ENCODE measurements at regions not wholly inside any gene's neighbourhood (a gene's known extent, or its start where the extent isn't known, plus 50 kb on each side); places are given as distances from the start of the nearest gene placed in this dataset.
A peak's percentile ranks its signal among the peaks of the same experiment; 100 is the strongest.

DNA sequence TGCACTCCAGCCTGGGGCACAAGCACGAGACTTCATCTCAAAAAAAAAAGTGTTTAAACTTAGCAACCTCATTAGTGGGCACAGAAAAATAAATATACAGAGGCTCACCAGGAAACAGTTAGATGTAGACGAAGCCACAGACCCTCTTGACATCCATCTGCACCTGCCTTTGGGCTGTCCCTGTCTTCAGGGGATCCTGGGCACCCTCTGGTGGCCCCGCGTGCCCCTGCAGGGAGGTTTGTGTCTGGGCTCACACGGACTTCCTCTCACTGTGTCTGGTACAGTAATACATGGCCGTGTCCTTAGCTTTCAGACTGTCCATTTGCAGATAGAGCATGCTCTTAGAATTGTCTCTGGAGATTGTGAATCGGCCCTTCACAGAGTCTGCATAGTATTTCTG, 916.5 kb downstream of the TMEM121 start:
- H3K4me1 ChIP-seq (ENCODE audit: control insufficient read depth, low read length), result no peaks in the 10 kb centered on the region
- no peaks in the 10 kb centered on the region for H3K9me3 ChIP-seq (ENCODE audit: control insufficient read depth, insufficient read depth, low read length)
- no peaks in the 10 kb centered on the region for H3F3A ChIP-seq (ENCODE audit: control insufficient read depth, insufficient read depth)
- TF ChIP-seq, protein P1, sequence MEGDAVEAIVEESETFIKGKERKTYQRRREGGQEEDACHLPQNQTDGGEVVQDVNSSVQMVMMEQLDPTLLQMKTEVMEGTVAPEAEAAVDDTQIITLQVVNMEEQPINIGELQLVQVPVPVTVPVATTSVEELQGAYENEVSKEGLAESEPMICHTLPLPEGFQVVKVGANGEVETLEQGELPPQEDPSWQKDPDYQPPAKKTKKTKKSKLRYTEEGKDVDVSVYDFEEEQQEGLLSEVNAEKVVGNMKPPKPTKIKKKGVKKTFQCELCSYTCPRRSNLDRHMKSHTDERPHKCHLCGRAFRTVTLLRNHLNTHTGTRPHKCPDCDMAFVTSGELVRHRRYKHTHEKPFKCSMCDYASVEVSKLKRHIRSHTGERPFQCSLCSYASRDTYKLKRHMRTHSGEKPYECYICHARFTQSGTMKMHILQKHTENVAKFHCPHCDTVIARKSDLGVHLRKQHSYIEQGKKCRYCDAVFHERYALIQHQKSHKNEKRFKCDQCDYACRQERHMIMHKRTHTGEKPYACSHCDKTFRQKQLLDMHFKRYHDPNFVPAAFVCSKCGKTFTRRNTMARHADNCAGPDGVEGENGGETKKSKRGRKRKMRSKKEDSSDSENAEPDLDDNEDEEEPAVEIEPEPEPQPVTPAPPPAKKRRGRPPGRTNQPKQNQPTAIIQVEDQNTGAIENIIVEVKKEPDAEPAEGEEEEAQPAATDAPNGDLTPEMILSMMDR (IDR thresholded peaks at IDR 0.05; ENCODE audit: low read depth, low read length, poor library complexity, severe bottlenecking), result peak; percentile 68
- no peak for TF ChIP-seq EZH2phosphoT487 (IDR thresholded peaks at IDR 0.05; ENCODE audit: borderline replicate concordance, low read length)
- H3K27ac ChIP-seq (ENCODE audit: low read depth, low read length), result no peak overlapping the region
- no peaks in the 10 kb centered on the region for H3K9me2 ChIP-seq (replicated peaks; ENCODE audit: control insufficient read depth, low read length)
- H4K20me1 ChIP-seq (ENCODE audit: control insufficient read depth, insufficient read depth, low read depth, low read length), result no peaks in the 10 kb centered on the region
- H3K79me2 ChIP-seq (ENCODE audit: control insufficient read depth, low read length), result no peaks in the 10 kb centered on the region
- H3K4me2 ChIP-seq (ENCODE audit: low read length), result no peak overlapping the region
- 0 out of 2 replicates have a peak, but pooled peaks cover 2% of the 10 kb centered on the region for H3K27me3 ChIP-seq (ENCODE audit: control insufficient read depth, low read length)
- H3K36me3 ChIP-seq (ENCODE audit: control insufficient read depth, low read length), result no peaks in the 10 kb centered on the region
- H3K4me3 ChIP-seq (ENCODE audit: low read length), result no peak overlapping the region

DNA sequence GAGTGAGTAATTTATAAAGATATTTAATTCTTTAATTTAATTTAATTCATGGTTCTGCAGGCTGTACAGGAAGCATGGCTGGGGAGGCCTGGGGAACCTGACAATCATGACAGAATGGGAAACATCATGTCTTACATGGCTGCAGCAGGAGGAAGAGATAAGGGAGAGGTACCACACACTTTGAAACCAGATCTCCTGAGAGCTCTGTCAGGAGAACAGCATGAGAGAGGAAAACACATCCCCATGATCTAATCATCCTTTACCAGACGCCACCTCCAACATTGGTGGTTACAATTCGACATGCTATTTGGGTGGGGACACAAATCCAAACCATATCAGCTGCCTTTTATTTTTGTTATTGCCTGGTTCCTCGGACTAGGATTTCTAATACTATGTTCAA, 928.6 kb downstream of the TMEM121 start:
- no peaks in the 10 kb centered on the region for H4K20me1 ChIP-seq (ENCODE audit: control insufficient read depth, insufficient read depth, low read depth, low read length)
- H3K27me3 ChIP-seq (ENCODE audit: control insufficient read depth, low read length), result peaks cover 13% of the 10 kb centered on the region; the same call in 1 of the 2 replicates
- no peaks in the 10 kb centered on the region for H3K79me2 ChIP-seq (ENCODE audit: control insufficient read depth, low read length)
- no peak overlapping the region for H3K4me3 ChIP-seq (ENCODE audit: low read length)
- H3K9me2 ChIP-seq (replicated peaks; ENCODE audit: control insufficient read depth, low read length), result no peaks in the 10 kb centered on the region
- no peaks in the 10 kb centered on the region for H3K9me3 ChIP-seq (ENCODE audit: control insufficient read depth, insufficient read depth, low read length)
- no peaks in the 10 kb centered on the region for H3K4me1 ChIP-seq (ENCODE audit: control insufficient read depth, low read length)
- no peak overlapping the region for H3K27ac ChIP-seq (ENCODE audit: low read depth, low read length)
- H3K36me3 ChIP-seq (ENCODE audit: control insufficient read depth, low read length), result no peaks in the 10 kb centered on the region
- TF ChIP-seq EZH2phosphoT487 (IDR thresholded peaks at IDR 0.05; ENCODE audit: borderline replicate concordance, low read length), result no peak
- TF ChIP-seq, protein P1 (IDR thresholded peaks at IDR 0.05; ENCODE audit: low read depth, low read length, poor library complexity, severe bottlenecking), result no peak
- H3F3A ChIP-seq (ENCODE audit: control insufficient read depth, insufficient read depth), result no peaks in the 10 kb centered on the region
- H3K4me2 ChIP-seq (ENCODE audit: low read length), result no peak overlapping the region

DNA sequence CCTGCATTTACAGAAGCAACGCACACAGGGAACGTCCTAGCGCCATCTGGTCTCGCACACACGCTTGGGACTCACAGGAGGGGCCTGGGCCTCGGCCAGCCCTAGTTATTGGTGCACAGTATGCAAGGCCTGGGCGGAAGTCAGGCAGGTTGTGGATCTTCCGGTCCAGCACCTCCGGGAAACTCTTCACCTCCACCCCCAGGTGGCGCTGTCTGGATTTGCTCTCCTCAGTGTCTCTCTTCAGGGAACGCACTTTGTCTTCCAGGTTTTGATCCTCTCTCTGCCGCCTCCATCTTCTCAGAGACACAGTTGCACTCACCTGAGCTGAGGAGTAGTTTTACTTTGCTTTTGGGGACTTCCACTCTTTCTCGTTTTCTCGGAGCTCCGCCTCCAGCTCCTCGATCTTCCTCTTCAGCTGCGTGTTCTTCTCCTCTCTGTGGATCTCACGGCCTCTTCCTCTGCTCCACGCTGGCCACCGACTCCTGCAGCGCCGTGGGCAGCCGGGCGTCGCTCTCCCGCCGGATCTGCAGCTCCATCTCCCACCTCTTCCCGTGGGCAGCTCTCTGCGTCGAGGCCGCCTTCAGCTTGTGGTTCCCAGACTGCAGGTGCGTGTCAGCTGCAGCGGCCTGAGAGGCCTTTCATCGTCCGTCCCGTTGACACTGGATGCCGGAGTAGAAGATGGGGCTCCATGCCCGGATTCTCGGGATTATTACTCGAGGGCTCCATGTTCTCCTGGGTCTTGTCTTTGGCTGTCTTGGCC, 933.8 kb downstream of the TMEM121 start:
- TF ChIP-seq, protein P1 (IDR thresholded peaks at IDR 0.05; ENCODE audit: low read depth, low read length, poor library complexity, severe bottlenecking), result peak; percentile 75
- TF ChIP-seq EZH2phosphoT487 (IDR thresholded peaks at IDR 0.05; ENCODE audit: borderline replicate concordance, low read length), result no peak
- Histone ChIP-seq H4K20me1 (ENCODE audit: control insufficient read depth, insufficient read depth, low read depth, low read length) (no peaks in the 10 kb centered on the region), H3K4me1 (ENCODE audit: control insufficient read depth, low read length) (no peaks in the 10 kb centered on the region), H3K36me3 (ENCODE audit: control insufficient read depth, low read length) (no peaks in the 10 kb centered on the region), H3K4me3 (ENCODE audit: low read length) (no peak overlapping the region), H3K79me2 (ENCODE audit: control insufficient read depth, low read length) (no peaks in the 10 kb centered on the region), H3F3A (ENCODE audit: control insufficient read depth, insufficient read depth) (no peaks in the 10 kb centered on the region), H3K9me2 (replicated peaks; ENCODE audit: control insufficient read depth, low read length) (no peaks in the 10 kb centered on the region), H3K9me3 (ENCODE audit: control insufficient read depth, insufficient read depth, low read length) (no peaks in the 10 kb centered on the region), H3K4me2 (ENCODE audit: low read length) (no peak overlapping the region), H3K27ac (ENCODE audit: low read depth, low read length) (no peak overlapping the region), H3K27me3 (ENCODE audit: control insufficient read depth, low read length) (peaks cover 4% of the 10 kb centered on the region; the same call in 1 of the 2 replicates)

All from DOHH2 (cell line).